GM12874 (cell line): ENCODE measurements at regions not wholly inside any gene's neighbourhood (a gene's known extent, or its start where the extent isn't known, plus 50 kb on each side); places are given as distances from the start of the nearest gene placed in this dataset.

Source experiments
- CTCF ChIP-seq: IDR thresholded peaks from 2 replicates; pipeline ENCODE4 v1.5.1; 2011; ENCODE audit warnings: low read depth, mild to moderate bottlenecking, control low read depth, low read length, moderate library complexity; ENCODE audit not compliant: insufficient read depth

GRCh38 chr22:22169923-22170322 lies 74.7 kb upstream of the VPREB1 start:
- no peak for TF ChIP-seq CTCF

GRCh38 chr22:22168941-22169867 lies 75.4 kb upstream of the VPREB1 start:
- TF ChIP-seq CTCF, result no peak

- TF ChIP-seq CTCF, result no peak
Observed at GRCh38 chr22:22168190-22168940, 76.2 kb upstream of the VPREB1 start.

- no peak for TF ChIP-seq CTCF
Observed at GRCh38 chr22:22167791-22168189, 76.8 kb upstream of the VPREB1 start.

GRCh38 chr22:22166941-22167713 lies 77.5 kb upstream of the VPREB1 start:
- TF ChIP-seq CTCF, result no peak

GRCh38 chr22:22165936-22166710 lies 78.5 kb upstream of the VPREB1 start:
- TF ChIP-seq CTCF, result no peak
